Activated CD4-positive, alpha-beta T cell treated with anti-CD3 and anti-CD28 coated beads, Interleukin-2, amount 50 U/mL, for 16 hours (primary cell): ENCODE measurements at regions not wholly inside any gene's neighbourhood (a gene's known extent, or its start where the extent isn't known, plus 50 kb on each side); places are given as distances from the start of the nearest gene placed in this dataset.
"Not testable (repeated sequence)": the region's sequence is repeated elsewhere in the genome, so short reads cannot be mapped to it uniquely, and the experiment has no call there.

ENCODE experiments used
- DNase-seq: peaks from one replicate; pipeline ENCODE4 v3.0.0-alpha.2; 2020

GRCh38 chr11:44361813-44362212 is 51.9 kb upstream of the ALX4 start:
- no peak for DNase-seq

- DNase-seq: no peak
Observed at GRCh38 chr11:44363116-44363515, 53.2 kb upstream of the ALX4 start.

- no peak for DNase-seq
Observed at GRCh38 chr11:44364596-44364995, 54.7 kb upstream of the ALX4 start.

GRCh38 chr11:44365616-44366015 is 55.7 kb upstream of the ALX4 start:
- no peak for DNase-seq

GRCh38 chr11:44366026-44366425 is 56.1 kb upstream of the ALX4 start:
- DNase-seq: no peak

- DNase-seq: no peak
Observed at GRCh38 chr11:44366741-44367140, 56.8 kb upstream of the ALX4 start.

- DNase-seq: no peak
Observed at GRCh38 chr11:44367452-44367851, 57.5 kb upstream of the ALX4 start.

- DNase-seq: no peak
Observed at GRCh38 chr11:44368886-44369285, 58.9 kb upstream of the ALX4 start.

- not testable (repeated sequence) for DNase-seq
Observed at GRCh38 chr11:44371042-44371441, 61.1 kb upstream of the ALX4 start.

- DNase-seq: no peak
Observed at GRCh38 chr11:44371706-44372105, 61.8 kb upstream of the ALX4 start.

- DNase-seq: no peak
Observed at GRCh38 chr11:44372989-44373388, 63.0 kb upstream of the ALX4 start.

GRCh38 chr11:44374001-44374400 is 64.1 kb upstream of the ALX4 start:
- DNase-seq: no peak

- no peak for DNase-seq
Observed at GRCh38 chr11:44376423-44376822, 66.5 kb upstream of the ALX4 start.

GRCh38 chr11:44377121-44377520 is 67.2 kb upstream of the ALX4 start:
- no peak for DNase-seq

GRCh38 chr11:44377914-44378321 is 68.0 kb upstream of the ALX4 start:
- no peak for DNase-seq

- no peak for DNase-seq
Observed at GRCh38 chr11:44379141-44380008, 69.4 kb upstream of the ALX4 start.

- DNase-seq: no peak
Observed at GRCh38 chr11:44380009-44380313, 70.0 kb upstream of the ALX4 start.

- DNase-seq: no peak
Observed at GRCh38 chr11:44380820-44381219, 70.9 kb upstream of the ALX4 start.

- DNase-seq: no peak
Observed at GRCh38 chr11:44381261-44381660, 71.3 kb upstream of the ALX4 start.

GRCh38 chr11:44382118-44382517 is 72.2 kb upstream of the ALX4 start:
- no peak for DNase-seq

GRCh38 chr11:44382656-44383240 is 72.8 kb upstream of the ALX4 start:
- no peak for DNase-seq

- DNase-seq: no peak
Observed at GRCh38 chr11:44383246-44383645, 73.3 kb upstream of the ALX4 start.

- DNase-seq: no peak
Observed at GRCh38 chr11:44387415-44387814, 77.5 kb upstream of the ALX4 start.

- no peak for DNase-seq
Observed at GRCh38 chr11:44387825-44388224, 77.9 kb upstream of the ALX4 start.
